ENCODE measurements at regions not wholly inside any gene's neighbourhood (a gene's known extent, or its start where the extent isn't known, plus 50 kb on each side); places are given as distances from the start of the nearest gene placed in this dataset.

GRCh38 chr5:152337484-152337883 is 67.6 kb downstream of the NMUR2 start:
- TF ChIP-seq, protein P1, sequence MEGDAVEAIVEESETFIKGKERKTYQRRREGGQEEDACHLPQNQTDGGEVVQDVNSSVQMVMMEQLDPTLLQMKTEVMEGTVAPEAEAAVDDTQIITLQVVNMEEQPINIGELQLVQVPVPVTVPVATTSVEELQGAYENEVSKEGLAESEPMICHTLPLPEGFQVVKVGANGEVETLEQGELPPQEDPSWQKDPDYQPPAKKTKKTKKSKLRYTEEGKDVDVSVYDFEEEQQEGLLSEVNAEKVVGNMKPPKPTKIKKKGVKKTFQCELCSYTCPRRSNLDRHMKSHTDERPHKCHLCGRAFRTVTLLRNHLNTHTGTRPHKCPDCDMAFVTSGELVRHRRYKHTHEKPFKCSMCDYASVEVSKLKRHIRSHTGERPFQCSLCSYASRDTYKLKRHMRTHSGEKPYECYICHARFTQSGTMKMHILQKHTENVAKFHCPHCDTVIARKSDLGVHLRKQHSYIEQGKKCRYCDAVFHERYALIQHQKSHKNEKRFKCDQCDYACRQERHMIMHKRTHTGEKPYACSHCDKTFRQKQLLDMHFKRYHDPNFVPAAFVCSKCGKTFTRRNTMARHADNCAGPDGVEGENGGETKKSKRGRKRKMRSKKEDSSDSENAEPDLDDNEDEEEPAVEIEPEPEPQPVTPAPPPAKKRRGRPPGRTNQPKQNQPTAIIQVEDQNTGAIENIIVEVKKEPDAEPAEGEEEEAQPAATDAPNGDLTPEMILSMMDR (IDR thresholded peaks at IDR 0.05; ENCODE audit: extremely low read depth, low read depth, low read length) = no peak
- no peaks in the 10 kb centered on the region for H3K79me2 ChIP-seq (ENCODE audit: insufficient read depth, low read length)
- H3K4me2 ChIP-seq (ENCODE audit: insufficient read depth, low read length) = no peak overlapping the region
- no peak overlapping the region for H3K4me3 ChIP-seq (ENCODE audit: insufficient read depth, low read length)
- H4K20me1 ChIP-seq (ENCODE audit: insufficient read depth, low read length) = no peaks in the 10 kb centered on the region
- no peaks in the 10 kb centered on the region for H3K27me3 ChIP-seq (ENCODE audit: insufficient read depth, low read length)
- no peaks in the 10 kb centered on the region for H3K9me3 ChIP-seq (ENCODE audit: low read depth, low read length)
- H3K36me3 ChIP-seq (ENCODE audit: insufficient read depth, low read length) = no peaks in the 10 kb centered on the region
- DNase-seq (ENCODE audit: insufficient read length, low spot score, missing footprints) = no peak
- no peak overlapping the region for H3K27ac ChIP-seq (ENCODE audit: low read depth, low read length)
- no peaks in the 10 kb centered on the region for H3K4me1 ChIP-seq (ENCODE audit: insufficient read depth, low read length)
- H2AFZ ChIP-seq (ENCODE audit: low read length) = no peak overlapping the region

DNA sequence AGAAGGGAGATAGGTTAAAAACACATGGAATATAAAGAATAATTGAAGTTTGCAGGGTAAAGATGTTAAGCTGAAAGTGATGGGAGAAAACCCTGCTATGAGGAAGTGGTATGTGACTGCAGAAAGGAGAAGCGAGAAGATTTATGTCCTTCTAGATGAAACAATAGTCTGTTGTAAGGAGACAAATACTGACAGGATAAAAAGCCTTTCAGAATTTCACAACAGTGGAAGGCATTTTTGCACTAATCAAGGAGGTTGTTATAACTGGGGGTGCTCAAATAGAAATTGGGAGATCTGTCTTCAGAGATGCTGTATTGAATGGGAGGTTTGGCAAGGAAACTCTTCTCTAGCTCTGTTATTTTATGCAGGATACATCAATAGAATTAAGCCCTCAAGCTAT is 69.6 kb downstream of the NMUR2 start:
- no peaks in the 10 kb centered on the region for H4K20me1 ChIP-seq (ENCODE audit: insufficient read depth, low read length)
- H3K79me2 ChIP-seq (ENCODE audit: insufficient read depth, low read length) = no peaks in the 10 kb centered on the region
- TF ChIP-seq, protein P1 (IDR thresholded peaks at IDR 0.05; ENCODE audit: extremely low read depth, low read depth, low read length) = no peak
- H3K36me3 ChIP-seq (ENCODE audit: insufficient read depth, low read length) = no peaks in the 10 kb centered on the region
- no peaks in the 10 kb centered on the region for H3K27me3 ChIP-seq (ENCODE audit: insufficient read depth, low read length)
- no peak overlapping the region for H3K4me3 ChIP-seq (ENCODE audit: insufficient read depth, low read length)
- no peak overlapping the region for H3K27ac ChIP-seq (ENCODE audit: low read depth, low read length)
- no peaks in the 10 kb centered on the region for H3K9me3 ChIP-seq (ENCODE audit: low read depth, low read length)
- H3K4me2 ChIP-seq (ENCODE audit: insufficient read depth, low read length) = no peak overlapping the region
- DNase-seq (ENCODE audit: insufficient read length, low spot score, missing footprints) = no peak
- no peaks in the 10 kb centered on the region for H3K4me1 ChIP-seq (ENCODE audit: insufficient read depth, low read length)
- H2AFZ ChIP-seq (ENCODE audit: low read length) = no peak overlapping the region

DNA sequence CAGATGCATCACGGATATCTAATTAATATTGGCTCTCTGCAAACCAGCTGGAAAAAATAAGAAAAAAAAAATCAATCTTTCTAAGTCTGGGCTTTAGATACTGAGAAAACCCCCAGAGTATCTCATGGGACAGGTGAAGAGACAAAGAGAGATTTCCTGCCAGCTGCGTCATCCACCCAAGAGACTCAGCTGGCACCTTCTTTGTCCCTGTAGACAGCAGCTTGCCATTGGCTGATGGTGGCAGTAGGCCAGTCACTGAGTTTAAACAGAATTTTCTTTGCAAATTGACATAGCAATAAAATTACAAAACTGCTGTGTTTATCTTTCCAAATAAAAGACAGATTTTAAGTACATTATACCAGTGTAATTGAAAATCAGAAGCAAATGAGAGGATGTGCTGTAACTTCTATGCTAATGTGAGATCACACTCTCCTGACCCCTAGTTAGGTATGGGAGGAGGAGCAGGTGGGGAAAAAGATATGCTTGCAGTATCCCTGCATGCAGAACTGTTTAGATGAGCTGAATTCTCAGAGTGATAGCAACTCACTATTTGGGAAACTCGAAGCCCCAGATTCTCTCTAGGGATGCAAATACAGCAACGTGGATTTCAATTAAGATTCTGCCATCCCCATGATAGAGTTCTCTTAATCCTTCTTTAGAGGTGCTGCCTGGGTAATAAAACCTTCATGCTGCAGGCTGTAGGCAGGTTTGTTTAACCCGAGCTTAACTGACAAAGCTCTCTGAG is 72.2 kb downstream of the NMUR2 start:
- H3K27ac ChIP-seq (ENCODE audit: low read depth, low read length) = no peak overlapping the region
- no peaks in the 10 kb centered on the region for H3K27me3 ChIP-seq (ENCODE audit: insufficient read depth, low read length)
- no peak for DNase-seq (ENCODE audit: insufficient read length, low spot score, missing footprints)
- no peak overlapping the region for H3K4me2 ChIP-seq (ENCODE audit: insufficient read depth, low read length)
- no peak overlapping the region for H2AFZ ChIP-seq (ENCODE audit: low read length)
- TF ChIP-seq, protein P1 (IDR thresholded peaks at IDR 0.05; ENCODE audit: extremely low read depth, low read depth, low read length) = no peak
- H3K79me2 ChIP-seq (ENCODE audit: insufficient read depth, low read length) = no peaks in the 10 kb centered on the region
- H3K4me1 ChIP-seq (ENCODE audit: insufficient read depth, low read length) = no peaks in the 10 kb centered on the region
- H3K9me3 ChIP-seq (ENCODE audit: low read depth, low read length) = peaks cover 2% of the 10 kb centered on the region
- H4K20me1 ChIP-seq (ENCODE audit: insufficient read depth, low read length) = no peaks in the 10 kb centered on the region
- no peaks in the 10 kb centered on the region for H3K36me3 ChIP-seq (ENCODE audit: insufficient read depth, low read length)
- H3K4me3 ChIP-seq (ENCODE audit: insufficient read depth, low read length) = no peak overlapping the region

- TF ChIP-seq, protein P1 (IDR thresholded peaks at IDR 0.05; ENCODE audit: extremely low read depth, low read depth, low read length) = no peak
- Histone ChIP-seq H3K27me3 (ENCODE audit: insufficient read depth, low read length) (no peaks in the 10 kb centered on the region), H3K9me3 (ENCODE audit: low read depth, low read length) (peaks cover 2% of the 10 kb centered on the region), H2AFZ (ENCODE audit: low read length) (no peak overlapping the region), H3K4me2 (ENCODE audit: insufficient read depth, low read length) (no peak overlapping the region), H3K27ac (ENCODE audit: low read depth, low read length) (no peak overlapping the region), H3K4me3 (ENCODE audit: insufficient read depth, low read length) (no peak overlapping the region), H3K79me2 (ENCODE audit: insufficient read depth, low read length) (no peaks in the 10 kb centered on the region), H4K20me1 (ENCODE audit: insufficient read depth, low read length) (no peaks in the 10 kb centered on the region), H3K36me3 (ENCODE audit: insufficient read depth, low read length) (no peaks in the 10 kb centered on the region), H3K4me1 (ENCODE audit: insufficient read depth, low read length) (no peaks in the 10 kb centered on the region)
- DNase-seq (ENCODE audit: insufficient read length, low spot score, missing footprints) = no peak
These were observed 73.4 kb downstream of the NMUR2 start for GRCh38 chr5:152331718-152332117.
